PC-9 (cell line): ENCODE measurements at regions not wholly inside any gene's neighbourhood (a gene's known extent, or its start where the extent isn't known, plus 50 kb on each side); places are given as distances from the start of the nearest gene placed in this dataset.

Source experiments
- BruUV-seq: library from RNA; stranded (reverse); fragments of 400-500 nt; replicated peaks from 2 replicates; lab custom pipeline; 2021; lab: Mats Ljungman, UMichigan
- CTCF ChIA-PET: fragments of 300-600 bp; sonication (Branson Sonifier 250); formaldehyde crosslinking; loops from one replicate; lab custom pipeline; 2022; ENCODE audit warnings: antibody characterized with exemption; lab: Charles Lee
- POLR2A ChIA-PET: fragments of 300-600 bp; sonication (Branson Sonifier 250); formaldehyde crosslinking; loops from one replicate; lab custom pipeline; 2022; ENCODE audit warnings: antibody characterized with exemption; ENCODE audit not compliant: unreplicated experiment; lab: Charles Lee
- DNase-seq, 2 experiments: peaks; one replicate each; pipeline versions ENCODE4 v3.0.0 to v3.0.0-alpha.2; 2015 to 2022; ENCODE audit warnings: mixed read lengths in 1 of 2
- H2AFZ ChIP-seq: fragments of 200-600 bp; sonication (generic); 2 replicates; pipeline ENCODE4 v1.8.1; 2017; ENCODE audit warnings: antibody characterized with exemption
- H3F3A ChIP-seq: fragments of 200-600 bp; sonication (generic); 2 replicates; pipeline ENCODE4 v1.8.1; 2017; ENCODE audit warnings: antibody characterized with exemption, mild to moderate bottlenecking, low read depth; ENCODE audit not compliant: insufficient read depth
- H3K27ac ChIP-seq: fragments of 200-600 bp; sonication (generic); 2 replicates; pipeline ENCODE4 v1.6.1; 2016; ENCODE audit warnings: mixed run types
- H3K27me3 ChIP-seq: fragments of 200-600 bp; sonication (generic); 2 replicates; pipeline ENCODE4 v1.6.1; 2016; ENCODE audit warnings: low read depth, mixed run types; ENCODE audit not compliant: insufficient read depth
- H3K36me3 ChIP-seq: fragments of 200-600 bp; sonication (generic); 2 replicates; pipeline ENCODE4 v1.6.1; 2016; ENCODE audit warnings: low read depth, mixed run types
- H3K4me1 ChIP-seq: fragments of 200-600 bp; sonication (generic); replicated peaks from 2 replicates; pipeline ENCODE4 v1.6.1; 2016; ENCODE audit warnings: mixed run types; ENCODE audit not compliant: insufficient read depth
- H3K4me2 ChIP-seq: fragments of 200-600 bp; sonication (generic); 2 replicates; pipeline ENCODE4 v1.6.1; 2017; ENCODE audit warnings: mixed run types
- H3K4me3 ChIP-seq: fragments of 200-600 bp; sonication (generic); 2 replicates; pipeline ENCODE4 v1.6.1; 2016; ENCODE audit warnings: mixed run types
- H3K79me2 ChIP-seq: fragments of 200-600 bp; sonication (generic); 2 replicates; pipeline ENCODE4 v1.6.1; 2017; ENCODE audit warnings: low read depth, mixed run types
- H3K9me2 ChIP-seq: fragments of 200-600 bp; sonication (generic); 2 replicates; pipeline ENCODE4 v1.8.1; 2017; ENCODE audit warnings: mild to moderate bottlenecking; ENCODE audit not compliant: insufficient read depth
- H3K9me3 ChIP-seq: fragments of 200-600 bp; sonication (generic); 2 replicates; pipeline ENCODE4 v1.8.1; 2016; ENCODE audit warnings: low read depth; ENCODE audit not compliant: insufficient read depth
- H4K20me1 ChIP-seq: fragments of 200-600 bp; sonication (generic); 2 replicates; pipeline ENCODE4 v1.8.1; 2017; ENCODE audit not compliant: insufficient read depth
- EZH2 ChIP-seq: fragments of 200-600 bp; sonication (generic); IDR thresholded peaks from 2 replicates; pipeline ENCODE4 v1.8.0; 2017; ENCODE audit warnings: antibody characterized with exemption, low read depth
- intact Hi-C: fragments of 100-400 bp; cut with micrococcal nuclease; formaldehyde crosslinking; loops from one replicate; pipeline ENCODE4 v1.10.0; 2022; ENCODE audit not compliant: unreplicated experiment
- TF ChIP-seq, protein P1 (sequence below): fragments of 200-600 bp; sonication (generic); conservative IDR thresholded peaks from 2 replicates; pipeline ENCODE4 v1.6.1; 2017; ENCODE audit warnings: mixed run types, antibody characterized with exemption, mild to moderate bottlenecking, moderate library complexity

DNA sequence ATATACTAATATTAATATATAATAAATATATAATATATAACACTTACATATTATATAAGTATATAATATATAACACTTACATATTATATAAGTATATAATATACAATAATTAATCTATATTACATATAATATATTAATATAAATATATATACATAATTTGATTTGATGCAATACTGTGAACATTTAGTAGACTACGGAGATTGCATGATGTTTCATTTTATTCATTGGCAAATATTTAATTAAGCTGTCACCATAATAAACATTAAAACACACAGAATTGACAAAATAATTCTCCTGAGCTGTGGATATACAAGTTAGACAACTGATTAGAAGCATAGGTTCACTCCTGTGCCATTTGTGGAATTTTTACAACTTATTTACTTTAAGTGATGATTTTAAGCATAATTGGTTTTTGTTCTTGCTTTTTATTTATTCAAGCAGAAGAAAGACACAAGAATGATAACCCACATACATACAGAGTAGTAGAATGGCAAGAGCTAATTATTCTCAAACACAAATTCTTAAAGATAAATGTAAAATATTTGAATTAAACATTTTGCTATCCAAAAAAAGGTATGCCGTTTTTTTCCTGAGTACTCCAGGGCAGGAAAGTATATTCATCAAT lies 65.8 kb upstream of the TOP3B start:
- Histone ChIP-seq H2AFZ (no peak overlapping the region), H3K27ac (no peak overlapping the region), H3K9me2 (no peaks in the 10 kb centered on the region), H4K20me1 (no peaks in the 10 kb centered on the region), H3K9me3 (no peaks in the 10 kb centered on the region), H3K36me3 (no peaks in the 10 kb centered on the region), H3K4me1 (no peaks in the 10 kb centered on the region), H3F3A (no peaks in the 10 kb centered on the region), H3K79me2 (no peaks in the 10 kb centered on the region), H3K4me2 (no peak overlapping the region), H3K27me3 (peaks cover 20% of the 10 kb centered on the region), H3K4me3 (no peak overlapping the region)
- ChIA-PET POLR2A (no interaction called here), CTCF (no interaction called here)
- BruUV-seq = no TSS peak
- no peak for DNase-seq
- intact Hi-C loops = no loop called here
- TF ChIP-seq, protein P1, sequence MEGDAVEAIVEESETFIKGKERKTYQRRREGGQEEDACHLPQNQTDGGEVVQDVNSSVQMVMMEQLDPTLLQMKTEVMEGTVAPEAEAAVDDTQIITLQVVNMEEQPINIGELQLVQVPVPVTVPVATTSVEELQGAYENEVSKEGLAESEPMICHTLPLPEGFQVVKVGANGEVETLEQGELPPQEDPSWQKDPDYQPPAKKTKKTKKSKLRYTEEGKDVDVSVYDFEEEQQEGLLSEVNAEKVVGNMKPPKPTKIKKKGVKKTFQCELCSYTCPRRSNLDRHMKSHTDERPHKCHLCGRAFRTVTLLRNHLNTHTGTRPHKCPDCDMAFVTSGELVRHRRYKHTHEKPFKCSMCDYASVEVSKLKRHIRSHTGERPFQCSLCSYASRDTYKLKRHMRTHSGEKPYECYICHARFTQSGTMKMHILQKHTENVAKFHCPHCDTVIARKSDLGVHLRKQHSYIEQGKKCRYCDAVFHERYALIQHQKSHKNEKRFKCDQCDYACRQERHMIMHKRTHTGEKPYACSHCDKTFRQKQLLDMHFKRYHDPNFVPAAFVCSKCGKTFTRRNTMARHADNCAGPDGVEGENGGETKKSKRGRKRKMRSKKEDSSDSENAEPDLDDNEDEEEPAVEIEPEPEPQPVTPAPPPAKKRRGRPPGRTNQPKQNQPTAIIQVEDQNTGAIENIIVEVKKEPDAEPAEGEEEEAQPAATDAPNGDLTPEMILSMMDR = no peak
- no peak for TF ChIP-seq EZH2

DNA sequence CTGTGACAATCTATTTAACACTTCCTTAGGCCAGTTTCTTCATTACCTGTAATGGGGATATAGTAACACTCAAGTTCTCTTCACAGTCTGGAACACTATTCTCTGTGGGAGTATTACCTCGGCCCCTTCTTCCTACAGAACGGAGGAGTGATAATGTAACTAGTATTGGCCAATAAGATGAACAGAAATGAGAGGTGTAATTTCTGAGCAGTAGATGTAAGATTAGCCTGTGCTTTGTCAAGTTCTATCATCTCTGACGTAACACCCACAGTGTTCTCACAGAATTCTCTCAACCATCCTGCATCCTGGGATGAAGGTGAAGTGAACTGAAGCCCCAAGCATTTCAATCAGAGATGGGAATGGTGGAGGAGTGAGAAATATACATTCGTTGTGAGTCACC lies 65.2 kb upstream of the TOP3B start:
- no peak overlapping the region for H3K27ac ChIP-seq
- no peaks in the 10 kb centered on the region for H4K20me1 ChIP-seq
- H3K4me2 ChIP-seq = no peak overlapping the region
- no peaks in the 10 kb centered on the region for H3K4me1 ChIP-seq
- H2AFZ ChIP-seq = no peak overlapping the region
- ChIA-PET CTCF (no interaction called here), POLR2A (no interaction called here)
- TF ChIP-seq, protein P1 = no peak
- TF ChIP-seq EZH2 = no peak
- no peak overlapping the region for H3K4me3 ChIP-seq
- H3K9me3 ChIP-seq = no peaks in the 10 kb centered on the region
- no TSS peak for BruUV-seq
- no peaks in the 10 kb centered on the region for H3K9me2 ChIP-seq
- H3K79me2 ChIP-seq = no peaks in the 10 kb centered on the region
- H3K27me3 ChIP-seq = peaks cover 26% of the 10 kb centered on the region
- no peak for DNase-seq
- intact Hi-C loops = no loop called here
- H3K36me3 ChIP-seq = no peaks in the 10 kb centered on the region
- H3F3A ChIP-seq = no peaks in the 10 kb centered on the region

DNA sequence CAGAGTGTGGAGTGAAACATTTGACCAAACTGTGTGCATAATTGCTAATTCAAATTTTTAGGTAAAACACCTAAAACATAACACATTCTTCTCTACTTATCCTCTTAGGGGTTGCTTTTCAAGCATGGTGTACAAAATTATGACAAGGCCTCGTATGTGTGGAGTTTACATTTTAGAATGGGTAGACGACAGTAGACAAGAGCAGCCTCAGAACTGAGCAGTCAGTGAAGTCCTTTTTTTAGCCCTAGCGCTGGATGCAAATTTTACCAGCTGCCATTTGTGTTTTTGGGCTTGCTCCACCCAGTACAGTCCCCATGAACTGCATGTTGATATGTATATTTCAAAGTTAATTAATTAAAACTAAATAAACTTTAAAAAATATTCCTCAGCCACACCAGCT lies 64.7 kb upstream of the TOP3B start:
- H3K79me2 ChIP-seq = no peaks in the 10 kb centered on the region
- BruUV-seq = no TSS peak
- ChIA-PET CTCF (no interaction called here), POLR2A (no interaction called here)
- no peak overlapping the region for H2AFZ ChIP-seq
- no peaks in the 10 kb centered on the region for H4K20me1 ChIP-seq
- no peaks in the 10 kb centered on the region for H3K9me2 ChIP-seq
- H3K36me3 ChIP-seq = no peaks in the 10 kb centered on the region
- H3K27me3 ChIP-seq = peaks cover 26% of the 10 kb centered on the region
- TF ChIP-seq, protein P1 = no peak
- TF ChIP-seq EZH2 = no peak
- H3K4me2 ChIP-seq = no peak overlapping the region
- intact Hi-C loops = no loop called here
- H3F3A ChIP-seq = no peaks in the 10 kb centered on the region
- no peak overlapping the region for H3K4me3 ChIP-seq
- H3K9me3 ChIP-seq = no peaks in the 10 kb centered on the region
- no peaks in the 10 kb centered on the region for H3K4me1 ChIP-seq
- no peak overlapping the region for H3K27ac ChIP-seq
- DNase-seq = no peak
